ENCODE measurements at regions not wholly inside any gene's neighbourhood (a gene's known extent, or its start where the extent isn't known, plus 50 kb on each side); places are given as distances from the start of the nearest gene placed in this dataset.

GRCh38 chr10:111379534-111380187, 302.8 kb downstream of the ADRA2A start:
- no peak for TF ChIP-seq CEBPB (IDR thresholded peaks at IDR 0.05; ENCODE audit: borderline replicate concordance in 1 of 2, low read depth in 2 of 2, low read length in 2 of 2)
- TF ChIP-seq RBBP5 (conservative IDR thresholded peaks at IDR 0.05) = no peak
- TF ChIP-seq, protein P1, sequence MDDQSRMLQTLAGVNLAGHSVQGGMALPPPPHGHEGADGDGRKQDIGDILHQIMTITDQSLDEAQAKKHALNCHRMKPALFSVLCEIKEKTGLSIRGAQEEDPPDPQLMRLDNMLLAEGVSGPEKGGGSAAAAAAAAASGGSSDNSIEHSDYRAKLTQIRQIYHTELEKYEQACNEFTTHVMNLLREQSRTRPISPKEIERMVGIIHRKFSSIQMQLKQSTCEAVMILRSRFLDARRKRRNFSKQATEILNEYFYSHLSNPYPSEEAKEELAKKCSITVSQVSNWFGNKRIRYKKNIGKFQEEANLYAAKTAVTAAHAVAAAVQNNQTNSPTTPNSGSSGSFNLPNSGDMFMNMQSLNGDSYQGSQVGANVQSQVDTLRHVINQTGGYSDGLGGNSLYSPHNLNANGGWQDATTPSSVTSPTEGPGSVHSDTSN (IDR thresholded peaks at IDR 0.05; ENCODE audit: insufficient replicate concordance, low read depth, low read length) = no peak
- no peak for TF ChIP-seq IKZF2 (IDR thresholded peaks at IDR 0.05)
- no peak for TF ChIP-seq RAD21 (IDR thresholded peaks at IDR 0.05; ENCODE audit: insufficient read depth, low read depth, low read length)
- TF ChIP-seq CTCF (IDR thresholded peaks at IDR 0.05 in 2 of 3, conservative IDR thresholded peaks at IDR 0.05 in 1 of 3; ENCODE audit: control insufficient read depth in 2 of 3, extremely low read depth in 1 of 3, insufficient read depth in 1 of 3, low read depth in 3 of 3, low read length in 3 of 3) = no peak
